Neural progenitor cell (in vitro differentiated cells): ENCODE measurements at regions not wholly inside any gene's neighbourhood (a gene's known extent, or its start where the extent isn't known, plus 50 kb on each side); places are given as distances from the start of the nearest gene placed in this dataset.

ENCODE experiments used
- DNase-seq: peaks from one replicate; pipeline ENCODE4 v3.0.0-alpha.2; 2016; ENCODE audit warnings: low spot score
- H2AFZ ChIP-seq: fragments of 200-600 bp; sonication (generic); replicated peaks from 2 replicates; pipeline ENCODE4 v1.6.1; 2016; ENCODE audit warnings: antibody characterized with exemption
- H3F3A ChIP-seq: fragments of 200-600 bp; sonication (generic); 2 replicates; pipeline ENCODE4 v1.6.1; 2016; ENCODE audit warnings: antibody characterized with exemption, low read depth
- H3K27ac ChIP-seq: fragments of 200-600 bp; sonication (generic); 2 replicates; pipeline ENCODE4 v1.5.1; 2016; ENCODE audit warnings: mild to moderate bottlenecking
- H3K27me3 ChIP-seq: fragments of 200-600 bp; sonication (generic); 2 replicates; pipeline ENCODE4 v1.6.1; 2016; ENCODE audit warnings: mild to moderate bottlenecking, moderate library complexity
- H3K36me3 ChIP-seq: fragments of 200-600 bp; sonication (generic); 2 replicates; pipeline ENCODE4 v1.5.1; 2016
- H3K4me1 ChIP-seq: fragments of 200-600 bp; sonication (generic); 2 replicates; pipeline ENCODE4 v1.6.1; 2016; ENCODE audit warnings: mixed run types
- H3K4me2 ChIP-seq: fragments of 200-600 bp; sonication (generic); 2 replicates; pipeline ENCODE4 v1.6.1; 2016
- H3K4me3 ChIP-seq: fragments of 200-600 bp; sonication (generic); 2 replicates; pipeline ENCODE4 v1.5.1; 2016
- H3K79me2 ChIP-seq: fragments of 200-600 bp; sonication (generic); 2 replicates; pipeline ENCODE4 v1.6.1; 2016; ENCODE audit warnings: low read depth
- H3K9ac ChIP-seq: fragments of 200-600 bp; sonication (generic); 2 replicates; pipeline ENCODE4 v1.6.1; 2016
- H3K9me3 ChIP-seq: fragments of 200-600 bp; sonication (generic); 2 replicates; pipeline ENCODE4 v1.5.1; 2016; ENCODE audit warnings: low read depth
- H4K20me1 ChIP-seq: fragments of 200-600 bp; sonication (generic); 2 replicates; pipeline ENCODE4 v1.6.1; 2016; ENCODE audit warnings: low read depth
- H3K27ac Mint-ChIP-seq: 3 replicates; pipeline ENCODE4 v1.8.0; 2021; ENCODE audit warnings: mixed read lengths
- H3K27me3 Mint-ChIP-seq: 2 replicates; pipeline ENCODE4 v1.8.0; 2022; ENCODE audit warnings: low read depth, mild to moderate bottlenecking, inconsistent platforms, moderate library complexity, mixed read lengths; ENCODE audit not compliant: insufficient read depth
- H3K36me3 Mint-ChIP-seq: 3 replicates; pipeline ENCODE4 v1.8.0; 2021; ENCODE audit warnings: mixed read lengths
- H3K4me1 Mint-ChIP-seq: 3 replicates; pipeline ENCODE4 v1.8.0; 2021; ENCODE audit warnings: mixed read lengths
- H3K4me3 Mint-ChIP-seq: 3 replicates; pipeline ENCODE4 v1.8.0; 2021; ENCODE audit warnings: mild to moderate bottlenecking, moderate library complexity, mixed read lengths
- H3K9me3 Mint-ChIP-seq: 3 replicates; pipeline ENCODE4 v1.8.0; 2020; ENCODE audit warnings: mixed read lengths
- CTCF ChIP-seq: fragments of 200-600 bp; sonication (generic); IDR thresholded peaks from 2 replicates; pipeline ENCODE4 v1.5.1; 2017; ENCODE audit warnings: antibody characterized with exemption, mild to moderate bottlenecking
- EZH2 ChIP-seq: fragments of 200-600 bp; sonication (generic); IDR thresholded peaks from 2 replicates; pipeline ENCODE4 v1.6.1; 2017; ENCODE audit warnings: antibody characterized with exemption, mild to moderate bottlenecking, moderate library complexity
- EZH2phosphoT487 ChIP-seq: fragments of 200-600 bp; sonication (generic); IDR thresholded peaks from 2 replicates; pipeline ENCODE4 v1.6.1; 2017; ENCODE audit warnings: antibody characterized with exemption

- Histone ChIP-seq H3K9me3 (no peaks in the 10 kb centered on the region), H4K20me1 (no peaks in the 10 kb centered on the region), H3K4me2 (no peak overlapping the region), H3K9ac (no peak overlapping the region), H3K27me3 (no peaks in the 10 kb centered on the region), H3F3A (no peaks in the 10 kb centered on the region), H3K27ac (no peak overlapping the region), H3K4me3 (no peak overlapping the region), H3K4me1 (peaks cover 6% of the 10 kb centered on the region), H3K36me3 (no peaks in the 10 kb centered on the region), H2AFZ (peak overlapping the region; percentile 78), H3K79me2 (no peaks in the 10 kb centered on the region)
- H3K4me3 Mint-ChIP-seq = no peak overlapping the region
- H3K27ac Mint-ChIP-seq = no peak overlapping the region
- DNase-seq = no peak
- TF ChIP-seq EZH2phosphoT487 = no peak
- no peak for TF ChIP-seq EZH2
- no peak for TF ChIP-seq CTCF
- no peaks in the 10 kb centered on the region for H3K9me3 Mint-ChIP-seq
- H3K4me1 Mint-ChIP-seq = no peaks in the 10 kb centered on the region
- no peaks in the 10 kb centered on the region for H3K36me3 Mint-ChIP-seq
- H3K27me3 Mint-ChIP-seq = no peaks in the 10 kb centered on the region
Measured at GRCh38 chr4:79472693-79473438, 64.8 kb upstream of the GK2 start.

- Histone ChIP-seq H3K9ac (no peak overlapping the region), H3K4me3 (no peak overlapping the region), H3K4me1 (peaks cover 14% of the 10 kb centered on the region), H3F3A (no peaks in the 10 kb centered on the region), H2AFZ (no peak overlapping the region), H4K20me1 (no peaks in the 10 kb centered on the region), H3K79me2 (no peaks in the 10 kb centered on the region), H3K27ac (no peak overlapping the region), H3K4me2 (no peak overlapping the region), H3K36me3 (no peaks in the 10 kb centered on the region), H3K27me3 (no peaks in the 10 kb centered on the region), H3K9me3 (no peaks in the 10 kb centered on the region)
- Mint-ChIP-seq H3K4me1 (no peaks in the 10 kb centered on the region), H3K9me3 (no peaks in the 10 kb centered on the region), H3K36me3 (no peaks in the 10 kb centered on the region), H3K27me3 (no peaks in the 10 kb centered on the region), H3K4me3 (no peak overlapping the region), H3K27ac (no peak overlapping the region)
- TF ChIP-seq EZH2 (no peak), CTCF (no peak), EZH2phosphoT487 (no peak)
- DNase-seq = no peak
Measured at GRCh38 chr4:79472036-79472435, 64.0 kb upstream of the GK2 start.

- H3K27ac ChIP-seq = no peak overlapping the region
- H3K9me3 ChIP-seq = no peaks in the 10 kb centered on the region
- Mint-ChIP-seq H3K4me3 (no peak overlapping the region), H3K4me1 (peaks cover under 1% of the 10 kb centered on the region), H3K27ac (no peak overlapping the region), H3K36me3 (no peaks in the 10 kb centered on the region), H3K9me3 (no peaks in the 10 kb centered on the region), H3K27me3 (no peaks in the 10 kb centered on the region)
- no peak for DNase-seq
- H2AFZ ChIP-seq = peak overlapping the region; percentile 50
- H3K4me3 ChIP-seq = no peak overlapping the region
- no peak for TF ChIP-seq EZH2
- TF ChIP-seq CTCF = no peak
- no peak for TF ChIP-seq EZH2phosphoT487
- no peaks in the 10 kb centered on the region for H3F3A ChIP-seq
- no peak overlapping the region for H3K9ac ChIP-seq
- H3K79me2 ChIP-seq = no peaks in the 10 kb centered on the region
- H3K4me2 ChIP-seq = no peak overlapping the region
- H3K27me3 ChIP-seq = no peaks in the 10 kb centered on the region
- no peaks in the 10 kb centered on the region for H3K36me3 ChIP-seq
- no peaks in the 10 kb centered on the region for H4K20me1 ChIP-seq
- peaks cover 21% of the 10 kb centered on the region for H3K4me1 ChIP-seq
Measured at GRCh38 chr4:79471309-79471708, 63.3 kb upstream of the GK2 start.
